Activated T-helper 9 cell treated with anti-CD3 and anti-CD28 coated beads, Interleukin-2, amount 50 U/mL, for 16 hours (primary cell): ENCODE measurements at regions not wholly inside any gene's neighbourhood (a gene's known extent, or its start where the extent isn't known, plus 50 kb on each side); places are given as distances from the start of the nearest gene placed in this dataset.
"Not testable (repeated sequence)": the region's sequence is repeated elsewhere in the genome, so short reads cannot be mapped to it uniquely, and the experiment has no call there.

Experiments
- DNase-seq: peaks from one replicate; pipeline ENCODE4 v3.0.0-alpha.2; 2020; ENCODE audit warnings: low read depth

- no peak for DNase-seq
Observed at GRCh38 chrX:102784550-102784949, 64.0 kb downstream of the GPRASP3 start.

GRCh38 chrX:102787283-102787682 lies 66.7 kb downstream of the GPRASP3 start:
- no peak for DNase-seq

GRCh38 chrX:102808336-102808735 lies 87.8 kb downstream of the GPRASP3 start:
- no peak for DNase-seq

GRCh38 chrX:102818269-102818668 lies 97.7 kb downstream of the GPRASP3 start:
- DNase-seq, result not testable (repeated sequence)

- no peak for DNase-seq
Observed at GRCh38 chrX:102832661-102833060, 104.4 kb upstream of the RAB40AL start.

- DNase-seq, result no peak
Observed at GRCh38 chrX:102833136-102833535, 103.9 kb upstream of the RAB40AL start.

- DNase-seq, result no peak
Observed at GRCh38 chrX:102835504-102836146, 101.4 kb upstream of the RAB40AL start.

- DNase-seq, result no peak
Observed at GRCh38 chrX:102837847-102838246, 99.2 kb upstream of the RAB40AL start.

GRCh38 chrX:102840871-102841705 lies 96.0 kb upstream of the RAB40AL start:
- no peak for DNase-seq

GRCh38 chrX:102841706-102842003 lies 95.4 kb upstream of the RAB40AL start:
- DNase-seq, result no peak

- DNase-seq, result no peak
Observed at GRCh38 chrX:102845020-102845419, 92.1 kb upstream of the RAB40AL start.

- DNase-seq, result no peak
Observed at GRCh38 chrX:102846544-102847236, 90.4 kb upstream of the RAB40AL start.

- no peak for DNase-seq
Observed at GRCh38 chrX:102847362-102847761, 89.7 kb upstream of the RAB40AL start.

- DNase-seq, result no peak
Observed at GRCh38 chrX:102849396-102849795, 87.7 kb upstream of the RAB40AL start.

GRCh38 chrX:102858826-102859549 lies 78.1 kb upstream of the RAB40AL start:
- DNase-seq, result not testable (repeated sequence)

- DNase-seq, result no peak
Observed at GRCh38 chrX:102859550-102859871, 77.6 kb upstream of the RAB40AL start.

- no peak for DNase-seq
Observed at GRCh38 chrX:102860235-102860634, 76.8 kb upstream of the RAB40AL start.

GRCh38 chrX:102863735-102864134 lies 73.3 kb upstream of the RAB40AL start:
- peak; percentile 70 for DNase-seq

- DNase-seq, result no peak
Observed at GRCh38 chrX:102866981-102867656, 70.0 kb upstream of the RAB40AL start.

- DNase-seq, result no peak
Observed at GRCh38 chrX:102883491-102883890, 53.6 kb upstream of the RAB40AL start.
